NCI-H748 treated with DMSO at 0.1 percent for 48 hours (cell line): ENCODE measurements at regions not wholly inside any gene's neighbourhood (a gene's known extent, or its start where the extent isn't known, plus 50 kb on each side); places are given as distances from the start of the nearest gene placed in this dataset.
"Not testable (repeated sequence)": the region's sequence is repeated elsewhere in the genome, so short reads cannot be mapped to it uniquely, and the experiment has no call there.

ENCODE experiments used
- DNase-seq: peaks from one replicate; lab custom pipeline; 2025; lab: John Stamatoyannopoulos, UW

- not testable (repeated sequence) for DNase-seq
These were observed 1348.5 kb upstream of the CDH18 start for GRCh38 chr5:21336478-21336877.

- not testable (repeated sequence) for DNase-seq
These were observed 1327.4 kb upstream of the CDH18 start for GRCh38 chr5:21315376-21315775.

DNA sequence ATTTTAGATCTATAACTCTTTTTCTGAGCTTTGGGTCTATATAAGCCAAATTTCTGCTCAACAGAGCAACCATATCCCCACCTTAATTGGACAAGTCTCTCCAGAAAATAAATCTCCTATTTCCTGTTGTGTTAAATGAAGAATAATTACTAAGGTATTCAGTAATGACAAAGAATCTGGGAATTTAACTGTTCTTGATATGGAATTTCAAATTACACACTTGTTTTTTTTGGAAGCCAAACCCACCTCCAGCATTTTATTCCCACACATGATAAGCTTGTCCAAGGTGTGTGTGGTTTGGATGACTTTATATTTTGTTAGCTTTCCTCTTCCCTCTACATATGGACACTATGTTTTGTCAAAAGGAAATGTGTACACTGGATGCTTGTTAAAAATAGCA is 1313.2 kb upstream of the CDH18 start:
- DNase-seq, result not testable (repeated sequence)

GRCh38 chr5:21274361-21274760 is 1286.4 kb upstream of the CDH18 start:
- DNase-seq, result not testable (repeated sequence)

- DNase-seq, result no peak
These were observed 1275.4 kb upstream of the CDH18 start for GRCh38 chr5:21263361-21263760.

- no peak for DNase-seq
These were observed 1266.2 kb upstream of the CDH18 start for GRCh38 chr5:21254161-21254560.

DNA sequence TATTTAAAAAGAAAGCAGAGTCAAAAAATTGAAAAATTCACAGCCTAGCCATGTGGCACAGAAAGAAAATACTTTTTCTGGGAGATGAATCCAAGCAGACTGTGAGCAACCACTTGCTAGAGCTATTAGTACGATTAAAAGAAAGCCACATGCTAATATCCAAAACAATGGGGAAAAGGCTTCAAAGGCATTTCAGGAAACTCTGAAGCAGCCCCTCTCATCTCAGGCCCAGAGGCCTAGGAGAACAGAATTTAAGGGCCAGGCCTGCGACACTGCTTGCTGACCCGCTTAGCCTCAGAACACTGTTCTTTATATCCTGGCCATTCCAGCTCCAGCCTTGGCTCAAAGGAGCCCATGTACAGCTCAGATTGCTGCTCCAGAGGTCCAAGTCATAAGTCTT is 1257.0 kb upstream of the CDH18 start:
- no peak for DNase-seq

GRCh38 chr5:21238786-21239185 is 1250.8 kb upstream of the CDH18 start:
- no peak for DNase-seq

DNA sequence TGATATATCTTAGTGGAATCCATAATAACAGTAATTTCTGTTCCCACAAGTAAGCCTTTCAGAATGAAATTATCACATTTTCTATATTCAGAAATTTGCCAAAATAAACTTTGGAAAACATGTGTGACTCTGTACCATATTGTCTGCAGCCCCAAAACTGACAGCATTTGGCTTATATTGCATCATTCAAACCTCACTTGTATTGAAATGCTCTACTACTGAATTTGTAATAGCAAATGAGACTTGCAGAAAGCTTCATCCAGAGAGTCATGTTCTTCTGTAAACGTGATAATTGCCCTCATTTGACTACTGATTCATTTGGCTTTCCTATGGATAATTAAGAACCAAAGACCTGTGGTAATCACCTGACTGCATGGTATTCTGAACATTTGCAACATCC is 1249.5 kb upstream of the CDH18 start:
- DNase-seq, result no peak

DNA sequence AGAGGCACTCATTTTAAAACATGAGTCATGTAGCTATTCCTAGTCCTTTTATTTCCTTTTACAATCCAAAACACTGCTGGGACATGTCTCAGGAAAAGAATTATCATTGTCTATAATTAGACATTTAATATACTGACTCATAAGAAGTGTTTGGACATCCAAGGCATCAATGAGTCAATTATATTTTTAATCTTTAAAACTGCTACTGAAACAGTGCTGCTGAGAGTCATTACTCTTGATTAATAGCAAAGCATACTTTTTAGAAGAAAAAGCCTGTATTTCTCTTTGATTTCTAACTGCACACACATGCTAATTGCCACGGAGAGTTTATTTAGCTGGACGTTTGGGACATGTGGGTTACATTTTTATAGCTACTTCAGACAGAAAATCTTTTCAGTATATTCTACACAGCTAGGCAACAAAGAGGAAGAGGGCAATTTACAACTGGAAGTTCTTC is 1249.0 kb upstream of the CDH18 start:
- DNase-seq, result no peak

DNA sequence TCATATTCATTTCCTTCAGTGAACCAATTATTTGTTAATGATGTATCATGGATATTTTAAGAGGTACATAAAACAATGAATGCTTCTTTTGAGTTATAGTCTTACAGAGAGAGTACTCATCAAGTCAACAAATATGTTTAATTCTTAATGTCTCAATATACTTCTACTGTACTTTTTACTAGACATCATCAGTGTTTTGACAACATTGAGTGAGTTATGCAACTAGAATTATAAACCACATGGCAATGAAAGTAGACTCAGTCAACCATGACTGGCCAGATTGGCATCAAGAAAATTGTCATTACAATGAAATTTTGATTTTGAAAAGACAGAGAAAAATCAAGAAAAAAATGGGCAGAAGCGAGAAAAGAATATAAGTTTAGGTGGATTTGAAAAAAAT is 1248.1 kb upstream of the CDH18 start:
- no peak for DNase-seq

GRCh38 chr5:21225223-21226064 is 1237.4 kb upstream of the CDH18 start:
- DNase-seq, result no peak

GRCh38 chr5:21221616-21222015 is 1233.6 kb upstream of the CDH18 start:
- DNase-seq, result no peak

- no peak for DNase-seq
These were observed 1232.0 kb upstream of the CDH18 start for GRCh38 chr5:21219966-21220365.

DNA sequence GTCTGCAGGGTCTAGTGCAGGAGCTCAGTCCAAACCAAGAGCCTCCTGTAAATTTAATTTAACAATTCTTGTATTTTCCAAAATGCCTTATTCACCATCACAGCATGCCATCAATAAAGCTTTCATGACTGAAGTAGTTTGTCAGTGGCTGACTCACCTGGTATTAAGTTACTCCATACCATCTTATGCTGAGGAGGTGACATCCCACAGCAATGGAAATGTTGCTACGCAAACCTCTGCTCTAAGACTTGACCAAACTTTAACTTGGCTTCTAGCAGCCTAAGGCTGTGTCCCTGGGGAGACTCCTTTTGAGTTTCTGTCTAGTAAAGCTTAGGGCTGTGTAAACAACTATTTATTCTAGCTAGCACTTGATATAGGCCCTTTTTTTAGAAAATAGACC is 1231.3 kb upstream of the CDH18 start:
- no peak for DNase-seq

DNA sequence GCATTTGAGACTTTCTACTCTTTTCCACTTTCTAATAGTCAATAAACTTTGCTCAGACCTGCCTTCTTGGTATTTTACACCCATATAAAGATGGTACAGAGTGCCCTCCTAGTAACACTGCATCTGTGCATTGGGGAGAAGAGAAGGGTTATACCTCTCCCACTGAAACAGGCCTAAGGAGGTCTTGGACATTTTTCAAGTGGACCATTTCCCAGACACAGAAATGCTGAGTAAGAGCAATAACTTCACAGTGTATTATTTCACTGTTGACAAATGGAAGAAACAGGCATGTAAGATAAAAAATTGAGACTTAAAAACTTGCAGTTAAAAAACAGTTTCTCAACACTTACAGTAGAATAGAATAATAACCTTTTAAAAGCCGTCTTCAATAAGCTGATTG is 1224.0 kb upstream of the CDH18 start:
- DNase-seq, result no peak

DNA sequence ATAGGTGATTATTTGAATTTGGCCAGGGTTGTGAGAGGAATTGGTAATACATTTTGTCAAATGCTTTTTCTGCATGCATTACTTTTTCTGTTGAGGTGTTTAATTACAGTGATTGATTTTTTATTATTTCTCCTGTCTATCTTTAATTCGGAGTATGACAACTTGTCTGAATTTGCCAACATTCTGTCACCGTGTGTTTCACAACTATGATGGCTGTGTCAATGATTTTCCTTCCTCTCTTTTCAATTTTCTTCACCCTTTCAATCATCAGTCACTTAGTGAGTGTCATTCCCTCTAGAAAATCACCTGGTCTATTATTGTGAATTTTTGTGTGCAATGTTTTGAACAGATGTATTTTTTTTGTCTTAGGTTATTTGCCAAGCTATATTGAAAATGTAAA is 1221.4 kb upstream of the CDH18 start:
- DNase-seq, result no peak

DNA sequence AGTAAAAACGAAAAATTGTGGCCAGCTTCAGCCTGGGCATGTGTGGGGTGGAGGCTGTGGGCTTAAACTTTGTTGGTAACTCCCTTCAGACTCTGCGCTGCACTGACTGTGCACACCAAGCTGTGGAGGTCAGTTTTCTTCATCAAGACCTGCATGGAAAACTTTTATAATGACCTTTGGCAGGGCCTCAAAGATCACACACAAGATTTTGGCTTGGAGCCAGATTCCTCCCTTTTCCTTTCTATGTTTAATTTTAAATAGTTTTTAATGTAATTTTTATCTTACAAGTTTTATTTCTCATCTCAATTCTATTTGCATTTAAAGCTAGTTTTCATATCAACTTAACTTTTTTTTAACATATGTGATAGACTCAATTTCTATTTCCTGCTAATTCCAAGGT is 1211.1 kb upstream of the CDH18 start:
- no peak for DNase-seq

GRCh38 chr5:21195145-21195544 is 1207.1 kb upstream of the CDH18 start:
- no peak for DNase-seq

- DNase-seq, result no peak
These were observed 1197.5 kb upstream of the CDH18 start for GRCh38 chr5:21185536-21185935.

GRCh38 chr5:21184581-21184980 is 1196.6 kb upstream of the CDH18 start:
- DNase-seq, result no peak

- DNase-seq, result no peak
These were observed 1193.7 kb upstream of the CDH18 start for GRCh38 chr5:21181609-21182125.

GRCh38 chr5:21173526-21173925 is 1185.5 kb upstream of the CDH18 start:
- no peak for DNase-seq

- no peak for DNase-seq
These were observed 1185.0 kb upstream of the CDH18 start for GRCh38 chr5:21173036-21173435.
